NCI-H524 treated with DMSO at 0.1 percent for 48 hours (cell line): ENCODE measurements at regions not wholly inside any gene's neighbourhood (a gene's known extent, or its start where the extent isn't known, plus 50 kb on each side); places are given as distances from the start of the nearest gene placed in this dataset.

ENCODE experiments used
- DNase-seq: peaks from one replicate; lab custom pipeline; 2025; lab: John Stamatoyannopoulos, UW

DNA sequence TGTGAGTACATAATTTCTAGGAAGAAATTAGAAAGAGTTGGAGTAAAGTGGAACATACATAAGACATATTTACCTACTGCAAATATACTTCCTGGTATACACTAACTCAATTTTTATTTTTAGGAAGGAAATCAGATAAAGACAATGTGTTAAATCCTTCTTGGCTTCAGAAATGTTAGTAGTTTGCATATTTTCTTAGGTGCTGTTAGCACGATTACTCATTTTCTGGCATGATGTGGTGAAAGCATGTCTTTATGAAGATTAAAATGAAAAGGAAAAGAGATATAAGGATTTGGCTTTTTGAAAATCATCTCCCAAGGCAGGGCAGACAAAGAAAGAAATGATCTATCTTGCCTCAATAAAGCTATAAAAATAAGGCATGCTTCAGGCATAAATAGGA, 287.6 kb upstream of the E2F7 start:
- DNase-seq = no peak

DNA sequence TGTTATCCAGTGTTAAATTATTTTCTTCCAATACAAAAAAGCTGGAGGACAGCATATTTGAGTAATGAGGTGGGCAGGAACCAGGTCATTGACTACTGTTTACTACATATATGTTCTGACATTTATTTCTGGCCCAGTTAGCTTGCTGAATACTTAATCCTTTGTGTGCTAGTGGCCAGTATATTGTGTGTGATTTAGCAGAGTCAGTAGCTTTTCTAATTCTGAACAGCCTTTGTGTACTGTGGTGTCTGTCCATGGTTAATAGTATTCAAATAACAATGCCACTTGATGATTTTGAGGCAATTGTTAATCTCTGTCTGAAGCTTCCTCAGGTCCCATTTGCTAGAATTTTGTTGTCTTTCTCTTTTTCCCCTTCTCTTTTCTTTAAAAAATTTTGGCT, 286.5 kb upstream of the E2F7 start:
- DNase-seq = no peak

DNA sequence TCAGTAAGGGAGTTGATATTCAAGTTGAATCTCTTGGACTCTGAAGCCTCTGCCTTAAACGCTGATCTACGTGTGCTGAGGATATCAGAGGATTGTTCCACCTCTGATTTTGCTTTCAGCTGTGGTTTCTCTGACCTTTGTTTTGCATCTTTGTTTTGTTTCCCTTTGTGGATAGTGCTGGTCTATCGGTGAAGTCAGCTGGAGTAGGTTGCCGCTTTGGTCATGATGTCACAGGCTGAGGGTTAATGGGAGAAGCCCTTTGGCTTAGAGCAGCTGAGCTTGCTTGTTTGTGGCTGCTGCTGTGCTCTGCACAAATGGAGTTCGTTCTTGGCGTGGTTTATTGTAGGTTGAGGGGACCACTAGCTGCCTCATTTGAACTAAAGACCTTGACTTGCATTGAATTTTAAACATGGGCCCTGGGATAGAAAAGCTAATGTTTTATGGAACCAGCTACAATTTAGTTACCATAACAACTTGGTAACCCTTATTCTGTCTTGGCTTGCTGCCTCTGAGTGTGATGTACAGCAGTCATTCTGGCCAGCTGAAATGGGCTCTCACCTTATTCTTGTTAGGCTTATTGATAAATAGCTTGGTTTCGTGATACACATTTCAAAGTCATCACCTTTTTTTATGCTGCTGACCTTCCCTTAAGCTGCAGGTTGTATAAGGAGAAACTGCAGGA, 284.5 kb upstream of the E2F7 start:
- no peak for DNase-seq

GRCh38 chr12:77347017-77347416, 281.6 kb upstream of the E2F7 start:
- DNase-seq = no peak

- no peak for DNase-seq
Measured at GRCh38 chr12:77345336-77345735, 280.0 kb upstream of the E2F7 start.

DNA sequence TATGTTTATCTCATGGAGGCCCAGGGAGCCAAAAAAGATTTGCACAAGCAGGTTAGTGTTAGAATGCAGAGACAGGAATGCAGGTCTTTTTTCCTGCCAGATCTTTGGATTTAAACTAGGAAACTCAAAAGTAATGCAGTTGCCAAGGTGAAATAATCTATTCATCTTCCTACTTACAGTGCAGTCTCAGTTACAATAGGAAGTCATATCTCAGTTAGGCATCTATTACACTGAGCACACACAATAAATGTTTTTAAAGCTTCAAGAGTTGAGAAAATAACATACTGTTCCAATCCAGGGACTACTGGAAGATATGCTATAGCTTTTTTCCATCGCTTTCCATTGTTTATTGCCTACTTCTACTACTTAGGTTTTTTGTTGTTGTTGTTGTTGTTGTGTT, 279.3 kb upstream of the E2F7 start:
- DNase-seq = no peak

DNA sequence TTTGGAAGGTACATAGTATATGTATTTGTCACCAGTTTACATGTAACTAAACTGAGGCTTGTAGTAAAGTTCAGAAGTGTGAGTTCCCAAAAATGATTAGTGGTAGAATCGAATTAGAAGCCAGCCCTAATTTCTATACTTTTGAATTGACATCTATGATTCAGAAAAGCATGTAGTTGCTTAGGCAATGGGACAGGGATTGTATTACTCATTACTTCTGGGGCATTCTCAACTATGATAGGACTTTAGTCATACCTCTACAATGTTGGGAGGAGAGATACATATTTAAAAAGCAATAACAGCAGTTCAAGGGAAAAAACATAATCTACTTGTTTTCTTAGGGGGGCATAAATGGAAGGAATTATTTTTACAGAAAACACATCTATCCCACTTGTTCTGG, 277.9 kb upstream of the E2F7 start:
- no peak for DNase-seq

- no peak for DNase-seq
Measured at GRCh38 chr12:77342253-77342652, 276.9 kb upstream of the E2F7 start.

DNA sequence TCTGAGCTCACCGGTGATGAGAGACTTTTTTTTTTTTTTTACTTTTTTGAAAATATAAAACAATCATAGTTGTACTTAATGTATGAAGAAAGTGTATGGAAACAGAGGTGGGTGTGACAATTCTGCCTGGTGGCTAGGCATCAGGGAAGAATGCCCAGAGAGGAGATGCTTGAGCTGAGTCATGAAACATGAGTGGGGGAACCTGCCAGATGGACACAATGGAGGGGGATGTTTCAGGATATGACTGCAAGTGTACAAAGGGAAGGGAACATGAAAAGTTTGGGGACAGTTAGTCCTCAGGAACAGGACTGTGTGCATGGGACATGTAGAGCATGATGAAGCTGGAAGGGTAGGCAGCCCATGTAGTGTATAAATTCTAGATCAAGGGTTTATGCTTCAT, 274.2 kb upstream of the E2F7 start:
- DNase-seq = no peak

- DNase-seq = no peak
Measured at GRCh38 chr12:77337362-77337761, 272.0 kb upstream of the E2F7 start.

DNA sequence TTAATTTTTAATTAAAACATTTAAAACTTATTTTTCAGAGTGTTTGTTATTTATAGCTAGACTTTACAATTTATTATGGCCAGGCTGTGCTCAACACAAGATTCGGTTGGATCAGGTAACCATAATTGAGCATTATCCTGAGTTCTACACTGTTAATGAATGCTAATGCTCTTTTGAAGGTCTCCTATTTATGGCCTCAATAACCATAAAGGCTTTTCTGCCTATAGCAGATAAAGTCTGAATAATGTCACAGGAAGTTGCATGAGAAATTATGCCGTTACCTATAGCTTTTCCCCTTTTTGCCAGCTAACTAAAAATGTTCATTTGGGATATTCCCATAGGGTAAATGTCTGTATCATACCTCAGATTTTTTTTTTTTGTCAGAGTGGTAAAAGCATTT, 269.4 kb upstream of the E2F7 start:
- no peak for DNase-seq

DNA sequence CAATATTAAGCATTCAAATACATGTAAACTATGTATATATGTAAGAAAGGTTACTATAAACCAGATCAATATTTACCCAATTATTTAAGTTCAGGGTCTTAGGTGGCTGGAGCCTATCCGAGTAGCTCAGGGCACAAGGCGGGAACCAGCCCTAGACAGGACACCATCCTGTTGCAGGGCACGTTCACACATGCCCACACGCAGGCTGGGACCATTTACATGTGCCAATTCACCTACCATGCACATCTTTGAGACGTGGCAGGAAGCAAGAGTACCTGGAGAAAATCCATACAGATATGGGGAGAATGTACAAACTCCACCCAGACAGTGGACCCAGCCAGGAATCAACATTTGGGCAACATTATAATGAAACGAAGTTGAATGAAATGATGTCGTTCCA, 263.0 kb upstream of the E2F7 start:
- no peak for DNase-seq

DNA sequence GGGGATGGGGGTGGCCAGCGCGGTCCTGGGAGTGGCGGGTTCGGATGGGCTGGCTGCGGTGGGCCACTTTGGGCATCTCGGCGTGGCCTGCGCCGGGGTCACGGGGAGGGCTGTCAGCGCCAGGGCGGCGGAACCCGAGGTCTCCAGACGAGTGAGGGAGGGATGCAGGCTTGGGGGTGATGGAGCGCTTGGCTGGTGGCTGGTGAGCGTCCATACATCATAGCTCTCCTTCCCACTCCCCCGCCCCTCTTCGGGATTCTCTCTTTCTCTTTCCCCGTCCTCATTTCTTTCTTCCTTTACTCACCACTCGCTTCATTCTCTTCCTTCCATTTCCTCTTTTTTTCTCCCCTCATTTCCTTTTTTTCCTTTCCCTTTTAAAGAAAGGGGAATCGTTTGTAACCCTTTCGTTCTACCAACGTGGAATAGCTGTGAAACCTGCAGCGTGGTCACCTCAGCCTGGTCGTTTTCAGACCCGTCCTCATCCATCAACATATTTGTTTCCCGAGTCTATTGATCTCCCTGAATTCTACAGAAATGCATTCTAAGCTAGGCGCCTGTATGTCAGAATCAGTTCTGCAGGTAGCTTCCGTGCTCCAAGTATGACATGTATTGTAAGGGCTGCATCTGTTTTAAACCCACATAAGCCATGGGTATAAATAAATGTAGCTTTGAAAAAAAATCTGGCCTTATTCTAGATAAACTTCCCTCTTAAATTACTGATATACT, 260.3 kb upstream of the E2F7 start:
- no peak for DNase-seq

GRCh38 chr12:77324763-77325468, 259.5 kb upstream of the E2F7 start:
- DNase-seq = no peak

DNA sequence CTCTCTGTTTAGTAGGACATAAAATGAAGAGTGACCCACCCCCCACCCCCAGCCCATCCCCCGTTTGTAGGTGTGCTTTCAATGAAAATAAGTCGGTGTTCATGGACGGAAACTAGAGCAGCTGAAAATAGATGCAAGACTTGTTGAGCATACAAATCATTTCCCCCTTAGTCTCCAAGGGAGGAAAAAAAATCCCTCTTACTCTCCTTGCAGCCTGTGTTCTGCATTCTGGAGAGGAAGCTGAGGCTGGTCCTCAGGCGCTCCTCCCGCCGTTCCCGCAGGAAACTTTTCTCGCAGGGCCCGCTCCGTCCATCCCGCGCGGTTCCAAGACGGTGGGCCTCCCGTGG, 259.0 kb upstream of the E2F7 start:
- no peak for DNase-seq

DNA sequence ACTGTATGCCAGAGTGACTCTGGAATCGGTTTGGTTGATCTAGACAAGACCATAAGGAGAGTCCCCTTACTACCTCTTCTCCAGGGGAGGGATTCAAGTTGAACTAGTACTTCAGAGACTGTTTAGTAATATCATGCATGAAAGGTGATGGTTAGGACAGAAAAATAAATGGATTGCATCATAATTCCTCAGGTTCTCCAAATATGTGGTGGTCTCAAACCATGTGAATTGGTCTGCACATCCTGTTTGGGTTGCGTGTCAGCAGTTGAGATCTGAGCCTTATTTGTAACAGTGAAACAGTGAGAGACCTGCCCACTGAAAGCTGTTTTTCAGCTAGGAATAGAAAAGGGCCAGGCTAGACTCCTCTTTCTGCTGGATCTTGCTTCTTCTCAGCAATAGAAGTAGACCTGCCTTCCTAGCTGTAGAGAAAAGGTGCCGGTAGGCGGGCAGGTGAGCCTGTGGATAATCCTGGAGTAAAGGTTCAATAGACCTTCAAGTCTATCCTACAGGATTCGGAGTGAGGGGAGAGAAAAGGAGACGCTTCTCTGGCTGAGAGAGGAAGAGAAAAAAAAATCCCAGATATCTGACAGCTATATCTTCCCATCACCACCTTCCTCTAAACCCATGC, 258.5 kb upstream of the E2F7 start:
- no peak for DNase-seq

GRCh38 chr12:77319166-77319565, 253.8 kb upstream of the E2F7 start:
- DNase-seq = no peak

- DNase-seq = no peak
Measured at GRCh38 chr12:77315407-77315806, 250.0 kb upstream of the E2F7 start.

GRCh38 chr12:77314378-77315052, 249.1 kb upstream of the E2F7 start:
- DNase-seq = no peak

DNA sequence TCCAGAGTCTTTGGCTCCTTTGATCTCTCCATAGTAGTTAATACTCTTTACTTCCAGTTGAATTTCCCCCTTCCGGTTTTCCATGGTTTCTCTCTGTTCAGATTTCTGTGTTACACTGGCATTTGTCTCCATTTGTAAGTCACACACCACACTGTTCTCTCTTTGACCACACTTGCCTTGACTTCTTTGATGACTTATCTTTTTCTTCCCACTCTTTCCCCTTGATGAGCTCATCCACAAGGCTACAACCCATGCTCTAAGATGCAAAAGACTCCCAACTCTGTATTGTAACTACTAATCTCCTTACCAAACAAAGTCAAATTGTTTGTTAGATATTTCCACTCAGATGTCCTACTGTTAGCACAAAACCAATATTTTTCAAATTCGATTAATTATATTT, 242.7 kb upstream of the E2F7 start:
- DNase-seq = no peak

GRCh38 chr12:77300811-77301210, 235.4 kb upstream of the E2F7 start:
- DNase-seq = no peak

- no peak for DNase-seq
Measured at GRCh38 chr12:77299910-77300669, 234.7 kb upstream of the E2F7 start.
